ENCODE measurements at regions not wholly inside any gene's neighbourhood (a gene's known extent, or its start where the extent isn't known, plus 50 kb on each side); places are given as distances from the start of the nearest gene placed in this dataset.

GRCh38 chr1:56196839-56197238 lies 382.5 kb downstream of the PLPP3 start:
- TF ChIP-seq NR2C2 (CRISPR knock-in tag; IDR thresholded peaks at IDR 0.05) = no peak
- no peak for TF ChIP-seq NR3C1 (CRISPR knock-in tag; conservative IDR thresholded peaks at IDR 0.05; ENCODE audit: low read depth)
- TF ChIP-seq CTCF (IDR thresholded peaks at IDR 0.05) = no peak
- no peak for TF ChIP-seq MLX (CRISPR knock-in tag; IDR thresholded peaks at IDR 0.05)
- no peak for TF ChIP-seq RELA (CRISPR knock-in tag; IDR thresholded peaks at IDR 0.05; ENCODE audit: borderline replicate concordance)
- no peak for TF ChIP-seq ATF2 (CRISPR knock-in tag; IDR thresholded peaks at IDR 0.05; ENCODE audit: borderline replicate concordance, low read depth)
